Left kidney (tissue), 1 donor: ENCODE measurements at regions not wholly inside any gene's neighbourhood (a gene's known extent, or its start where the extent isn't known, plus 50 kb on each side); places are given as distances from the start of the nearest gene placed in this dataset.

Source experiments
- DNase-seq: peaks from one replicate; pipeline ENCODE4 v3.0.0-alpha.2; 2013

GRCh38 chr16:48942996-48943395 lies 333.0 kb upstream of the N4BP1 start:
- DNase-seq = no peak

GRCh38 chr16:48936811-48937210 lies 326.8 kb upstream of the N4BP1 start:
- DNase-seq = no peak

GRCh38 chr16:48932216-48932855 lies 322.4 kb upstream of the N4BP1 start:
- DNase-seq = no peak

DNA sequence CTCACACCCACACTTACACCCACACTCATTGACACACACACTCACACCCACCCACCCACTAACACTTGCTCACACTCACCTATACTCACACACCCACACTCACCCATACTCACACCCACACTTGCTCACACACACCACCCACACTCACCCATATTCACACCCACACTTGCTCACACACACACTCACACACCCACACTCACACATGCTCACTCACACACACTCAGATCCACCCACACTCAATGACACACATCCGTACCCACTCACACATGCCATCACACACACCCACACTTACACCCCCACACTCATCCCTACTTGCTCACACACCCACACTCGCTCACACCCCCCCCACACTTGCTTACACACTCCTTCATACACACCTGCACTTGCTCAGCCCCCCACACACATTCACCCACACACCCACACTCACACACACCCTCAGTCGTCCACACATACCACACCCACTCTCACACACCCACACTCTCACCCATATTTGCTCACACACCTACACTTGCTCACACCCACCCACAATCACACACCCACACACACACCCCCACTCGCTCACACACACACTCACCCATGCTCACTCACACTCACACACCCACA lies 321.1 kb upstream of the N4BP1 start:
- DNase-seq = no peak

DNA sequence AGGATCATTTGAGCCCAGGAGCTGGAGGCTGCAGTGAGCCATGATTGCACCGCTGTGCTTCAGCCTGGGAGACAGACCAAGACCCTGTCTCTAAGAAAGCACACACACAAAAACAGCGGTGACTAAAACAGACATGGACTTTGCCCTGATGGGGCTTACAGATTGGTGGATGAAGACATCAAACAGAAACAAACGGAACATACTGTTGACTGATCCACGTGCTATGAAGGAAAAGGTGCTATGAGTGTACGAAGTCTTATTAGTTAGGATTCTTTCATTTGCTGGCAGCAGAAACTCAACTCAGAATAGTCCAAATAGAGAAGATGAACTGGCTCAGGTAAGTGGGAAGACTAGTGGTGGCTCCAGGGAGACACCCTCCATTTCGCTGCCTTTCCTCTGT lies 309.8 kb upstream of the N4BP1 start:
- DNase-seq = no peak

GRCh38 chr16:48918520-48919258 lies 308.7 kb upstream of the N4BP1 start:
- DNase-seq = no peak

- DNase-seq = no peak
These were observed 306.6 kb upstream of the N4BP1 start for GRCh38 chr16:48916566-48916965.

GRCh38 chr16:48914070-48914469 lies 304.1 kb upstream of the N4BP1 start:
- DNase-seq = no peak

- DNase-seq = no peak
These were observed 303.4 kb upstream of the N4BP1 start for GRCh38 chr16:48913384-48913783.

DNA sequence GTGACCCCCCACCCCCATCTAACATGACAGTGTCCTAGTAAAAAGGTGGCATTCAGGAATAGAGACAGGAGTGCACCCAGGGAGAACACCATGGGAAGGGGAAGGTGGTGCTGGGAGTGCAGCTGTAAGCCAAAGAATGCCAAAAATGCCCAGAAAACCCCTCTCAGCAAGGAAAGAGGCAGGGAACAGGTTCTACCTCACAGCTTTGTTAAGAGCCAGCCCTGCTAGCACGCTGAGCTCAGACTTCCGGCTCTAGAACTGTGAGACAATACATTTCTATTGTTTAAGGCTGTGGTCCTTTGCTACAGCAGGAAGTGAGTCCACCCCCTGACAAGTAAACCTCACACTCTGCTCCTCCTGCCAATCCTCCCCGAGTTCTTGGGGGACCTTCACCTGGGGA lies 302.4 kb upstream of the N4BP1 start:
- no peak for DNase-seq

DNA sequence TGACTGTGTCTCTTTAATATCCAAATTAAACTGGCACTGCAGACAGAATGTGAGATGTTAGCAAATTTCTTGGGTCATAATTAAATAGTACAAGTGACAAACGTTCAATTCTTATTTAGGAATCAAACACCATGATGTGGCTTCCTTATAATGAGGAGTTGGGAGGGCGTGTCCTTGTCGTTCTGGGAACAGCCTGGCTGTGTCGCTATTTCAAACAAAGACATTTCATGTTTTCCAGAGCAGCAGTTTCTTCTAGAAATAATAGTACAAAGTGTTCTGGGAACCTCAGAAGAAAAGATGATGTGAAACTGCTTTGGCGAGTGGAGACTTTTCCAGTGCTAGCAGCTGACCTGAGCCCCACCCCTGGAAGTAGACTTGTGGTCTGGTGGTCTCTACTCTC lies 301.7 kb upstream of the N4BP1 start:
- DNase-seq = no peak

DNA sequence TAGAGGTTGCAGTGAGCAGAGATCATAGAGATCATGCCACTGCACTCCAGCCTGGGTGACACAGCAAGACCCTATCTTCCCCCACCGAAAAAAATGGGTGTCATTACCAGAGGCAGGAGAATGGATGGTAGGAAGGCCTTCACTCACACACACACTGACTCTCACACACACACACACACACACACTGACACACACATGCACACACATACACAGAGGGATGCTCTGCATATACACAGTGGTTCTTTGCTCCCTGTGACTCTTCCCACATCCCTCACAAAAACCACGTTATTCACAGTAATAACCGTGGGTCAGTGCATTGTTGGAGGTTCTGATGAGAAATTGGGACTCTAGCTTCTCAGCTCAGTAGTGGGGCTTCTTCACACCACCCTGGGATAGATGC lies 300.2 kb upstream of the N4BP1 start:
- DNase-seq = no peak

DNA sequence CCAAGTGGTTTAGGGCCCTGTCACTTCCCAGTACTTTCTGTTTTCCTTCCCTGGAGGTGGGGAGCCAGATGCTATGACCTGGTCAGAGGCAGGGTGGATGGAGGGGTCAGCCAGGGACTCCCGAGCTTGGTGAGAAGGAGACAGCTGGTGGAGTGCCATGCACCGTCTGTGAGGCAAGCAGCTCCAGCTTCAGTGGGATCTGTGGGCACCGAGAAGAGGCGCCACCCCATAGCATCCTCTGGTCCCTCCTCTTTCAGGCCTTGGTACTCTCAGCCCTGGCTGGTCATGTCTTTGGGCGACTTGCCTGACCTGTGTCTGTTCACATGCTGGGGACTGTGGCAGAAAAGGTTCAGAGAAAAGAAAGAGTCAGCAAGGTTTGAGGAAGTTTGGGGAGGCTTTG lies 299.3 kb upstream of the N4BP1 start:
- no peak for DNase-seq

DNA sequence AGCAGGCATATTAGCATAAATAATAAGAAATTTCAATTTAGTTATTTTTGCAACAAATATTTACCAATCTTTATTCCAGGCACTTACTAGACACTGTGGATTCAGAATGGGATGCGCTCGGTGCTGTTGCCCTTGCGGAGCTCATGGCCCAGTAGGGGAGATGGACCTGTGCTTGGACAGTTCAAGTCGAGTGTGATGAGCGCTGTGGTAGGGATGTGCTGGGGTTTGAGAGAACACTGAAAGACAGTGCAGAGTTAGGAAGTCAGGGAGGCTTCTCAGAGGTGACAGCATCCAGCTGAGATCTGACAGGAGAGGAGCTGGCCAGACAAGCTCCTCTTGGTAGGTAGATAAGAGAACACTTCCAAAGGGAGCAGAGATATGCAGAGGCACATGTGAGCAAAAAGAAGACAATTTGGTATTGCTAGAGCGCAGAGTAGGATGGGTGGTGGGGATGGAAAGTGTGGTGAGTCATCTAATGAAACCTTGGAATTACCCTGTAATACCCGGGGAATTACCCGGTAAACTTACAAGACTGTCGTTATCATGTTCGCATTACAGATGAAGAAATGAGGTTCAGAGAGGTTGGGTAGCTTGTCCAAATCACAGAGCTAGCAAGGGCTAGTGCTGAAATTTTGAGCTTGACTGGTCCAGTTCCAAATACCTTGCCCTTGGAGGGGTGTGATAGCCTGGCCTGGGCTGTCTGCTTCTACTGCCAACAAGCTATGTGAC lies 298.1 kb upstream of the N4BP1 start:
- no peak for DNase-seq

- DNase-seq = no peak
These were observed 295.9 kb upstream of the N4BP1 start for GRCh38 chr16:48905632-48906505.

- DNase-seq = no peak
These were observed 294.4 kb upstream of the N4BP1 start for GRCh38 chr16:48904333-48904732.

DNA sequence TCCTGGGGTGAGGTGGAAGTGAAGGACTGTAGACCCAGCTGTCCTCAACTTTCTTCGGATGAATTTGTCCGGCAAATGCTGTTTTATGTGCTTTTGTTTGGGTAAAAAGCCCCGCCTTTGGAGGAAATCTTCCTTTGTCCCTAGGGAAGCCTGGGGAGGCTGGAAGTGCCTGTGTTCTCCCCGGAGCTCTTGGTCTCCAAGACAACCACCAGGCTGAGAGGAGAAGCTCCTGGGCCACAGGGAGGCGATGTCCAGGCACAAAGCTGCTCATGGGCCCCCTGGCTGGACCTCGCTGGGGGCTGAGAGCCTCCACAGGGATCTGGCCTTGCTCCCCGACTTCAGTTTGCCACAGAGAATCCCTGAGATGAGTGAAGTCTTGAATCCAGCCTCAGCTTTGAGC lies 293.1 kb upstream of the N4BP1 start:
- DNase-seq = no peak

DNA sequence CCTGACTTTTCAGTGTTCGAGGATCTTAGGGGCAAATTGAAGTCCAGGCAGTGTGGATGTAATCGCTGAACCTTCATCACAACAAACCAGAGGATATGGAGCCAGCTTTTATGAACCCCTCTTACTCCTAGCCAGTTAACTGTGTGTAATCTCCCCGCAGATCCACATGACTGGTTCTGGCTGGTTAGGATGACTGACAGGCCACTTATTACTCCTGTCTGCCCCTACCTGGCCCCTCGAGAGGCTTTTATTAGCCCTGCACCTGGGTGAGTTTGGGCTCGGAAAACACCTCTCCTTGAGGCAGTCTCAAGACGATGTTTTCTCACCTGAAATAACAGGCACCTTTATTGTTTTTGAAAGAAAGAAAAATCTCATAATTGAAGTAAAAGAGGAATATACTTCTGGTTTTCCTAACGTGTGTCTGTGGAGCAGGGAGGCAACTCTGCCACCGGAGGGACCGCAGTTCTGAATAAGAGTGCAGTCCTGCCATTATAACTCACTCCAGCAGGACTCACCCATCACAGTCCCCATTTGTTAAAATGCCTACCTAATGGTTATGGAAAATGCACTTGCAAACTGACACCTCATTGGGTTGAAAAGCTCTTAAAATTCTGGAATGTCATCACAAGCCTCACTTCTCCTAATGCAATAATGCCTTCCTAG lies 291.9 kb upstream of the N4BP1 start:
- no peak for DNase-seq

- no peak for DNase-seq
These were observed 289.5 kb upstream of the N4BP1 start for GRCh38 chr16:48899500-48899899.

DNA sequence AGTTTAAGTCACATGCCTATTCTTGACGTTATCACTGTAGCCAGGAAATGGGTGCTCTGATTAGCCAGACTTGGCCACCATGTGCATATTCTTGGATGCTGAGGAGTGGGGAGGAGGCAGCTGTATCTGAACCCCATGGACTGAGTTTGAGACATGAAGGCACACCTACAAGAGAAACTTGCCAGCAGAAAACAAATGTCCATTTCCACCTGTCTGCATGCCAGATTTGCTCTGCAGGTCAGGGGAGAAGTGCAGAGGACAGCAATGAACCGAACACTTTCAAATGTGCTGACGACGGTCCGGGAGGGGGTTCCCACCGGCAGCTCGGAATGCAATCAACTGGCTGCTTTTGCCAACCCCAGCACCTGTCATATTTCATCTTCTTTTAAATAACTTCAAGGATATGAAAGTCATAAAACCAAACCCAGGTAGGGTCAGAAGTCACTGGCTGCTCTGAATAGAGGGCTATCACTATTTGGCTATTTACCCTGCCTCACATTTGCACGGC lies 287.8 kb upstream of the N4BP1 start:
- no peak for DNase-seq

DNA sequence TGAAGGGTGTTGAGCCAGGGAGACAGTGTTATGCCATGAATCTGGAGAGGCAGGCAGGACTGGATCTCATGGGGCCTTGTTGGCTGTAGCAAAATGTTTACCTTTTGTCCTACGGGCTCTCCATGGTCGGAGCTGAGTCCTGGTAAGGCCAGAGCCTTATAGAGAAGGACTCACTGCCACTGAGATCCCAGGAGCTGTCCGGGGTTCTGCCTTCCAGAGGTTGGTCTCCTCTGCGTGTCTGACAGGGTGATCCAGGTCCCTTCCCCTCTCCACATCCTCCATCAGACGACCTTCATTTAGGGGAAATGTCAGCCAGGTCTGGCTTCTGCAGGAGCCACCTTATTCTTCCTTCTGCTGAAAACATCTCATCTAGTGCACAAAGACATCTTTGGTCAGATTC lies 285.2 kb upstream of the N4BP1 start:
- DNase-seq = no peak
